Prostate gland (tissue), 2 donors: ENCODE measurements at regions not wholly inside any gene's neighbourhood (a gene's known extent, or its start where the extent isn't known, plus 50 kb on each side); places are given as distances from the start of the nearest gene placed in this dataset.

ENCODE experiments used
- POLR2A ChIP-seq: fragments of 450-650 bp; IDR thresholded peaks from one replicate; pipeline ENCODE4 v1.6.1; 2016; ENCODE audit warnings: antibody characterized with exemption, mild to moderate bottlenecking
- TF ChIP-seq, protein P1 (sequence below), 4 experiments: fragments of 200-600 bp in 2 of 4; fragments of 450-650 bp in 2 of 4; sonication (generic) in 2 of 4; IDR thresholded peaks; 1 replicate in 3 of 4; 2 replicates in 1 of 4; pipeline ENCODE4 v1.5.1; 2016 to 2019; ENCODE audit warnings: antibody characterized with exemption in 4 of 4, mild to moderate bottlenecking in 2 of 4, moderate library complexity in 2 of 4

- TF ChIP-seq, protein P1, sequence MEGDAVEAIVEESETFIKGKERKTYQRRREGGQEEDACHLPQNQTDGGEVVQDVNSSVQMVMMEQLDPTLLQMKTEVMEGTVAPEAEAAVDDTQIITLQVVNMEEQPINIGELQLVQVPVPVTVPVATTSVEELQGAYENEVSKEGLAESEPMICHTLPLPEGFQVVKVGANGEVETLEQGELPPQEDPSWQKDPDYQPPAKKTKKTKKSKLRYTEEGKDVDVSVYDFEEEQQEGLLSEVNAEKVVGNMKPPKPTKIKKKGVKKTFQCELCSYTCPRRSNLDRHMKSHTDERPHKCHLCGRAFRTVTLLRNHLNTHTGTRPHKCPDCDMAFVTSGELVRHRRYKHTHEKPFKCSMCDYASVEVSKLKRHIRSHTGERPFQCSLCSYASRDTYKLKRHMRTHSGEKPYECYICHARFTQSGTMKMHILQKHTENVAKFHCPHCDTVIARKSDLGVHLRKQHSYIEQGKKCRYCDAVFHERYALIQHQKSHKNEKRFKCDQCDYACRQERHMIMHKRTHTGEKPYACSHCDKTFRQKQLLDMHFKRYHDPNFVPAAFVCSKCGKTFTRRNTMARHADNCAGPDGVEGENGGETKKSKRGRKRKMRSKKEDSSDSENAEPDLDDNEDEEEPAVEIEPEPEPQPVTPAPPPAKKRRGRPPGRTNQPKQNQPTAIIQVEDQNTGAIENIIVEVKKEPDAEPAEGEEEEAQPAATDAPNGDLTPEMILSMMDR (IDR thresholded peaks at IDR 0.05): no peak
- no peak for TF ChIP-seq POLR2A
Measured at GRCh38 chr4:79209081-79209480, 116.8 kb downstream of the NAA11 start.
